OCI-LY1 (cell line): ENCODE measurements at regions not wholly inside any gene's neighbourhood (a gene's known extent, or its start where the extent isn't known, plus 50 kb on each side); places are given as distances from the start of the nearest gene placed in this dataset.
"Not testable (repeated sequence)": the region's sequence is repeated elsewhere in the genome, so short reads cannot be mapped to it uniquely, and the experiment has no call there.

ENCODE experiments used
- H2AFZ ChIP-seq: fragments of 200-600 bp; sonication (generic), shearing (Covaris generic); 2 replicates; pipeline ENCODE4 v1.6.0; 2014; ENCODE audit warnings: antibody characterized with exemption, mild to moderate bottlenecking, low read length
- H3F3A ChIP-seq: fragments of 200-600 bp; sonication (generic), shearing (Covaris generic); 2 replicates; pipeline ENCODE4 v1.6.0; 2014; ENCODE audit warnings: mild to moderate bottlenecking, antibody characterized with exemption, low read length, moderate library complexity; ENCODE audit not compliant: insufficient read depth
- H3K27ac ChIP-seq: fragments of 200-600 bp; sonication (generic); 2 replicates; pipeline ENCODE4 v1.5.1; 2014; ENCODE audit warnings: low read length, mixed run types, mild to moderate bottlenecking, low read depth; ENCODE audit not compliant: poor library complexity, severe bottlenecking
- H3K27me3 ChIP-seq: fragments of 200-600 bp; sonication (generic); 2 replicates; pipeline ENCODE4 v1.6.0; 2014; ENCODE audit warnings: antibody characterized with exemption, mild to moderate bottlenecking, low read length, moderate library complexity; ENCODE audit not compliant: insufficient read depth
- H3K36me3 ChIP-seq: fragments of 200-600 bp; sonication (generic); 2 replicates; pipeline ENCODE4 v1.6.1; 2014; ENCODE audit warnings: mild to moderate bottlenecking, antibody characterized with exemption, low read length, moderate library complexity, mixed read lengths; ENCODE audit not compliant: insufficient read depth
- H3K4me1 ChIP-seq: fragments of 200-600 bp; sonication (generic); 2 replicates; pipeline ENCODE4 v1.5.1; 2014; ENCODE audit warnings: mild to moderate bottlenecking, low read length, moderate library complexity; ENCODE audit not compliant: insufficient read depth, severe bottlenecking
- H3K4me2 ChIP-seq: fragments of 200-600 bp; sonication (generic), shearing (Covaris generic); 2 replicates; pipeline ENCODE4 v1.6.1; 2014; ENCODE audit warnings: low read length
- H3K4me3 ChIP-seq: fragments of 200-600 bp; sonication (generic); 2 replicates; pipeline ENCODE4 v1.5.1; 2014; ENCODE audit warnings: low read length, low read depth, mild to moderate bottlenecking, mixed read lengths; ENCODE audit not compliant: poor library complexity, severe bottlenecking
- H3K79me2 ChIP-seq: fragments of 200-600 bp; shearing (Covaris generic); 2 replicates; pipeline ENCODE4 v1.6.1; 2016; ENCODE audit warnings: mixed run types, low read length, mixed read lengths; ENCODE audit not compliant: insufficient read depth
- H3K9ac ChIP-seq: fragments of 200-600 bp; sonication (generic), shearing (Covaris generic); 2 replicates; pipeline ENCODE4 v1.6.1; 2014; ENCODE audit warnings: mild to moderate bottlenecking, low read length, mixed read lengths
- H3K9me2 ChIP-seq: fragments of 200-600 bp; sonication (generic), shearing (Covaris generic); 2 replicates; pipeline ENCODE4 v1.6.1; 2014; ENCODE audit warnings: low read depth, mild to moderate bottlenecking, low read length, mixed read lengths
- H3K9me3 ChIP-seq: fragments of 200-600 bp; shearing (Covaris generic); 2 replicates; pipeline ENCODE4 v1.6.1; 2014; ENCODE audit warnings: low read length, mixed read lengths
- H4K20me1 ChIP-seq: fragments of 200-600 bp; sonication (generic), shearing (Covaris generic); 2 replicates; pipeline ENCODE4 v1.6.0; 2016; ENCODE audit warnings: mild to moderate bottlenecking, low read length; ENCODE audit not compliant: insufficient read depth
- EZH2 ChIP-seq: fragments of 200-600 bp; sonication (generic), shearing (Covaris generic); IDR thresholded peaks from 2 replicates; pipeline ENCODE4 v1.8.0; 2017; ENCODE audit warnings: borderline replicate concordance, mixed run types, mild to moderate bottlenecking, antibody characterized with exemption, low read length, moderate library complexity, mixed read lengths
- TF ChIP-seq, protein P1 (sequence below): fragments of 200-600 bp; sonication (generic), shearing (Covaris generic); IDR thresholded peaks from 2 replicates; pipeline ENCODE4 v1.5.1; 2017; ENCODE audit warnings: mild to moderate bottlenecking, antibody characterized with exemption, low read length, moderate library complexity, mixed read lengths

GRCh38 chr3:65144791-65145351 is 457.1 kb upstream of the ADAMTS9 start:
- Histone ChIP-seq H3K4me2 (no peak overlapping the region), H3K27me3 (no peaks in the 10 kb centered on the region), H3K9me2 (no peaks in the 10 kb centered on the region), H3K4me3 (no peak overlapping the region), H3K9ac (no peak overlapping the region), H3K9me3 (no peaks in the 10 kb centered on the region), H3K36me3 (no peaks in the 10 kb centered on the region), H4K20me1 (no peaks in the 10 kb centered on the region), H3F3A (no peaks in the 10 kb centered on the region), H3K27ac (no peak overlapping the region), H3K4me1 (no peaks in the 10 kb centered on the region), H2AFZ (no peak overlapping the region), H3K79me2 (no peaks in the 10 kb centered on the region)
- TF ChIP-seq, protein P1, sequence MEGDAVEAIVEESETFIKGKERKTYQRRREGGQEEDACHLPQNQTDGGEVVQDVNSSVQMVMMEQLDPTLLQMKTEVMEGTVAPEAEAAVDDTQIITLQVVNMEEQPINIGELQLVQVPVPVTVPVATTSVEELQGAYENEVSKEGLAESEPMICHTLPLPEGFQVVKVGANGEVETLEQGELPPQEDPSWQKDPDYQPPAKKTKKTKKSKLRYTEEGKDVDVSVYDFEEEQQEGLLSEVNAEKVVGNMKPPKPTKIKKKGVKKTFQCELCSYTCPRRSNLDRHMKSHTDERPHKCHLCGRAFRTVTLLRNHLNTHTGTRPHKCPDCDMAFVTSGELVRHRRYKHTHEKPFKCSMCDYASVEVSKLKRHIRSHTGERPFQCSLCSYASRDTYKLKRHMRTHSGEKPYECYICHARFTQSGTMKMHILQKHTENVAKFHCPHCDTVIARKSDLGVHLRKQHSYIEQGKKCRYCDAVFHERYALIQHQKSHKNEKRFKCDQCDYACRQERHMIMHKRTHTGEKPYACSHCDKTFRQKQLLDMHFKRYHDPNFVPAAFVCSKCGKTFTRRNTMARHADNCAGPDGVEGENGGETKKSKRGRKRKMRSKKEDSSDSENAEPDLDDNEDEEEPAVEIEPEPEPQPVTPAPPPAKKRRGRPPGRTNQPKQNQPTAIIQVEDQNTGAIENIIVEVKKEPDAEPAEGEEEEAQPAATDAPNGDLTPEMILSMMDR, result no peak
- TF ChIP-seq EZH2, result no peak

DNA sequence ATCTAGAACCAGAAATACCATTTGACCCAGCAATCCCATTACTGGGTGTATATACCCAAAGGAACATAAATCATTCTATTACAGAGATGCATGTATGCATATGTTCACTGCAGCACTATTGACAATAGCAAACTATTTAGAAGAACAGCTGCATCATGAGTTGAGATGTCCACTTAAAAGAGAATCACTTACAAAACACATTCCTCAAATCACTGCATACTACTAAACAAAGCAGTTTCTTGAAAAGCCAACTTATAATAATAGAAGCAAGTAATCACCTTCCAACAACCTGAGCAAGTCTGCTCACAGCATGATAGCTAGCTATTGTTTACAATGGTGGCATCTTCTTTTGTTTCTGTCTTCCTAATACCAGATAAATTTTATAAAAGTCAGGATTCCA is 454.7 kb upstream of the ADAMTS9 start:
- no peaks in the 10 kb centered on the region for H3K79me2 ChIP-seq
- H3K9me2 ChIP-seq, result no peaks in the 10 kb centered on the region
- H3F3A ChIP-seq, result no peaks in the 10 kb centered on the region
- no peaks in the 10 kb centered on the region for H4K20me1 ChIP-seq
- H3K36me3 ChIP-seq, result no peaks in the 10 kb centered on the region
- no peak overlapping the region for H3K27ac ChIP-seq
- no peak overlapping the region for H3K4me2 ChIP-seq
- no peaks in the 10 kb centered on the region for H3K27me3 ChIP-seq
- H2AFZ ChIP-seq, result no peak overlapping the region
- TF ChIP-seq, protein P1, result no peak
- no peak for TF ChIP-seq EZH2
- no peaks in the 10 kb centered on the region for H3K4me1 ChIP-seq
- no peaks in the 10 kb centered on the region for H3K9me3 ChIP-seq
- H3K4me3 ChIP-seq, result no peak overlapping the region
- no peak overlapping the region for H3K9ac ChIP-seq

DNA sequence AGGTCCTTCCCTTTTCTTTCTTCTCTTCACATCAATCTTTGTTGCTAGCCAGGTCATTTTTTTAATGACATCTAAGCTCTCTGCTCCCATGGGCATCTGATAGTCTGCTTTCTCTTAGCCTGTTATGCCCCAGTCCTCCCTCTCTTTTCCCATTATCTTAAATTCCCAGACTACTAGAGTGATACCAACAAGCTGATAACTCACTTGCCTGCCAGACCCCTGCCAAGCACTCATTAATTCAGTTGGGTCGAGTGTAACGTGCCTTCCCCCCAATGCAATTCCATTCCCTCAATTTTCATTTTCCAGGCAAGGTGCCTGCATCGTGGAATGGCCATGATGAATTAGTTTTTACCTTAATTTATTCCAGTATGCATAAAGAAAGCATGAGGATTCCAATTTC is 450.8 kb upstream of the ADAMTS9 start:
- Histone ChIP-seq H3K4me1 (no peaks in the 10 kb centered on the region), H3K9me2 (no peaks in the 10 kb centered on the region), H3K27me3 (no peaks in the 10 kb centered on the region), H3K9ac (no peak overlapping the region), H3F3A (no peaks in the 10 kb centered on the region), H2AFZ (no peak overlapping the region), H3K4me3 (no peak overlapping the region), H4K20me1 (no peaks in the 10 kb centered on the region), H3K27ac (no peak overlapping the region), H3K9me3 (no peaks in the 10 kb centered on the region), H3K79me2 (no peaks in the 10 kb centered on the region), H3K4me2 (no peak overlapping the region), H3K36me3 (no peaks in the 10 kb centered on the region)
- TF ChIP-seq, protein P1, result no peak
- TF ChIP-seq EZH2, result no peak

DNA sequence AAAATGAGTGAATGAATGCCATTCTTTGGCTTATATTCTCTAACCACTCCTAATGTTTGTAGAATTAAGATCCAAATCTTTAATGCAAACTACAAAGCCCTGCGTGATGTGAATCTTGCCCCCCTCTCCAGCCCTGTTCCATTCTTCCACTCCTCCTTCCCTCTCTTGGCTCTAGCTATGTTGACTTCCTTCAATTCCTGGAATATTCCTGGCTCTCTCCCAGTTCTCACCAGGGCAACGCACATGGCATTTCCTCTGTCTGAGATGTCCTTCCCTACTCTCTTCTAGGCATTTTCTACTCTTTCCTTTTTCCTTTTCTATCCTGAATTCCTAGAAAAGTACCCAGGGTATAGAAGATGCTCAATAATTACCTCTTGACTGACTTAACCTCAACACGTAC is 446.0 kb upstream of the ADAMTS9 start:
- not testable (repeated sequence) for H3F3A ChIP-seq, H3K79me2 ChIP-seq, H3K27me3 ChIP-seq, H3K9ac ChIP-seq, H3K4me1 ChIP-seq, H3K27ac ChIP-seq, H3K9me3 ChIP-seq, H3K9me2 ChIP-seq, H3K4me3 ChIP-seq, H3K36me3 ChIP-seq, H3K4me2 ChIP-seq, H4K20me1 ChIP-seq, H2AFZ ChIP-seq
